GM12892 (cell line): ENCODE measurements at regions not wholly inside any gene's neighbourhood (a gene's known extent, or its start where the extent isn't known, plus 50 kb on each side); places are given as distances from the start of the nearest gene placed in this dataset.

Source experiments
- POLR2A ChIP-seq: IDR thresholded peaks from 2 replicates; pipeline ENCODE4 v1.6.1; 2011; ENCODE audit warnings: low read depth, low read length, control low read depth
- POLR2AphosphoS5 ChIP-seq: IDR thresholded peaks from 2 replicates; pipeline ENCODE4 v1.6.1; 2011; ENCODE audit warnings: low read depth, low read length, control low read depth

- TF ChIP-seq POLR2AphosphoS5 (no peak), POLR2A (no peak)
These were observed 256.4 kb upstream of the TGFBR2 start for GRCh38 chr3:30350011-30350410.
